Panc1 (cell line): ENCODE measurements at regions not wholly inside any gene's neighbourhood (a gene's known extent, or its start where the extent isn't known, plus 50 kb on each side); places are given as distances from the start of the nearest gene placed in this dataset.

Experiments
- POLR2AphosphoS5 ChIP-seq: IDR thresholded peaks from 2 replicates; pipeline ENCODE4 v1.6.1; 2012; ENCODE audit warnings: mild to moderate bottlenecking, low read depth, low read length, moderate library complexity
- SIN3A ChIP-seq: IDR thresholded peaks from 2 replicates; pipeline ENCODE4 v1.6.1; 2012; ENCODE audit warnings: low read depth, mild to moderate bottlenecking, low read length, moderate library complexity, borderline replicate concordance; ENCODE audit not compliant: insufficient read depth
- TCF7L2 ChIP-seq: IDR thresholded peaks from 2 replicates; pipeline ENCODE4 v1.6.1; 2011; ENCODE audit warnings: mild to moderate bottlenecking, low read depth, low read length, inconsistent platforms
- TF ChIP-seq, protein P1 (sequence below): fragments of 450-650 bp; IDR thresholded peaks from 2 replicates; pipeline ENCODE4 v1.5.1; 2017; ENCODE audit warnings: mild to moderate bottlenecking
- TF ChIP-seq, protein P2 (sequence below), 2 experiments: IDR thresholded peaks; 2 replicates each; pipeline ENCODE4 v1.6.1; 2011 to 2012; ENCODE audit warnings: low read depth in 2 of 2, control low read depth in 1 of 2, low read length in 1 of 2, mild to moderate bottlenecking in 1 of 2, moderate library complexity in 1 of 2; ENCODE audit not compliant: insufficient read depth in 1 of 2

DNA sequence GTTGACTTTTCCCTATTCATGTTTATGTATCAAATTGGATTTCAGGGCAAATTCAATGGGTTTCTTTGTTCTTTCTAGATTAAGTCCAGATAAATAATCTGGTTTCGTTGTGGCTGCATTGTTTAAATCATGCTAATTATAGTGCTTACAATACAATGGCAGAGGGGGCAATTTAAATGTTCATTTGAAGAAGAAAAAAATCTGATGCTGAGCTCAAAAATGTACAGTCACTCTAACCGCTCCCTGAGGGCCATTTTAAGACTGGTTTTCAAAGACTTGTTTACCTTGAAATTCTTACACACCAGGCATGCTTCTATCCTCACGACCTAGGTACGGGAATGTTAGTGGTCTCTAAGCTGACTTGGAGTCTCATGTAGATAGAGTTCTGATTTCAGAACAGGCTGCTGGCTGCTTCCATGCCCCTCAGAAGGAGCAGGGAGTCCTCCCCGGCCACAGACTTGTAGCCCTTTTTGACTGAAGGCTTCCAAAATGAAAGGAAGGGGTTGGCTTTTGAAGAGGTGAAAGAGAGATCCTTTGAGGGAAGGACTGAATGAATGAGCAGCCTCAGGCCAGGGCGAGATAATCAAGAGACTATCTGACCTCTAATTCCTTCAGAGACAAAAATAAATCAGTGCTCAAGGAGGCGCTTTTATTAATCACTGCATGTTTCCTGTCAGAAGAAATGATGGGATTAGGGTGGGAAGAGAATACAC lies 86.1 kb upstream of the ZNF217 start:
- TF ChIP-seq, protein P1, sequence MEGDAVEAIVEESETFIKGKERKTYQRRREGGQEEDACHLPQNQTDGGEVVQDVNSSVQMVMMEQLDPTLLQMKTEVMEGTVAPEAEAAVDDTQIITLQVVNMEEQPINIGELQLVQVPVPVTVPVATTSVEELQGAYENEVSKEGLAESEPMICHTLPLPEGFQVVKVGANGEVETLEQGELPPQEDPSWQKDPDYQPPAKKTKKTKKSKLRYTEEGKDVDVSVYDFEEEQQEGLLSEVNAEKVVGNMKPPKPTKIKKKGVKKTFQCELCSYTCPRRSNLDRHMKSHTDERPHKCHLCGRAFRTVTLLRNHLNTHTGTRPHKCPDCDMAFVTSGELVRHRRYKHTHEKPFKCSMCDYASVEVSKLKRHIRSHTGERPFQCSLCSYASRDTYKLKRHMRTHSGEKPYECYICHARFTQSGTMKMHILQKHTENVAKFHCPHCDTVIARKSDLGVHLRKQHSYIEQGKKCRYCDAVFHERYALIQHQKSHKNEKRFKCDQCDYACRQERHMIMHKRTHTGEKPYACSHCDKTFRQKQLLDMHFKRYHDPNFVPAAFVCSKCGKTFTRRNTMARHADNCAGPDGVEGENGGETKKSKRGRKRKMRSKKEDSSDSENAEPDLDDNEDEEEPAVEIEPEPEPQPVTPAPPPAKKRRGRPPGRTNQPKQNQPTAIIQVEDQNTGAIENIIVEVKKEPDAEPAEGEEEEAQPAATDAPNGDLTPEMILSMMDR, result no peak
- TF ChIP-seq POLR2AphosphoS5 (no peak), SIN3A (no peak), TCF7L2 (0 out of 2 replicates have a peak, but pooled peaks have one; percentile 4)
- TF ChIP-seq, protein P2, sequence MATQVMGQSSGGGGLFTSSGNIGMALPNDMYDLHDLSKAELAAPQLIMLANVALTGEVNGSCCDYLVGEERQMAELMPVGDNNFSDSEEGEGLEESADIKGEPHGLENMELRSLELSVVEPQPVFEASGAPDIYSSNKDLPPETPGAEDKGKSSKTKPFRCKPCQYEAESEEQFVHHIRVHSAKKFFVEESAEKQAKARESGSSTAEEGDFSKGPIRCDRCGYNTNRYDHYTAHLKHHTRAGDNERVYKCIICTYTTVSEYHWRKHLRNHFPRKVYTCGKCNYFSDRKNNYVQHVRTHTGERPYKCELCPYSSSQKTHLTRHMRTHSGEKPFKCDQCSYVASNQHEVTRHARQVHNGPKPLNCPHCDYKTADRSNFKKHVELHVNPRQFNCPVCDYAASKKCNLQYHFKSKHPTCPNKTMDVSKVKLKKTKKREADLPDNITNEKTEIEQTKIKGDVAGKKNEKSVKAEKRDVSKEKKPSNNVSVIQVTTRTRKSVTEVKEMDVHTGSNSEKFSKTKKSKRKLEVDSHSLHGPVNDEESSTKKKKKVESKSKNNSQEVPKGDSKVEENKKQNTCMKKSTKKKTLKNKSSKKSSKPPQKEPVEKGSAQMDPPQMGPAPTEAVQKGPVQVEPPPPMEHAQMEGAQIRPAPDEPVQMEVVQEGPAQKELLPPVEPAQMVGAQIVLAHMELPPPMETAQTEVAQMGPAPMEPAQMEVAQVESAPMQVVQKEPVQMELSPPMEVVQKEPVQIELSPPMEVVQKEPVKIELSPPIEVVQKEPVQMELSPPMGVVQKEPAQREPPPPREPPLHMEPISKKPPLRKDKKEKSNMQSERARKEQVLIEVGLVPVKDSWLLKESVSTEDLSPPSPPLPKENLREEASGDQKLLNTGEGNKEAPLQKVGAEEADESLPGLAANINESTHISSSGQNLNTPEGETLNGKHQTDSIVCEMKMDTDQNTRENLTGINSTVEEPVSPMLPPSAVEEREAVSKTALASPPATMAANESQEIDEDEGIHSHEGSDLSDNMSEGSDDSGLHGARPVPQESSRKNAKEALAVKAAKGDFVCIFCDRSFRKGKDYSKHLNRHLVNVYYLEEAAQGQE (IDR thresholded peaks at IDR 0.05; ENCODE audit: insufficient read depth in 1 of 2, low read depth in 2 of 2, low read length in 1 of 2), result no peak
